COLO668 (cell line): ENCODE measurements at regions not wholly inside any gene's neighbourhood (a gene's known extent, or its start where the extent isn't known, plus 50 kb on each side); places are given as distances from the start of the nearest gene placed in this dataset.

Experiments
- DNase-seq: peaks from one replicate; lab custom pipeline; 2025; ENCODE audit not compliant: unreplicated experiment; lab: John Stamatoyannopoulos, UW

GRCh38 chr4:24013668-24014422 is 124.0 kb upstream of the PPARGC1A start:
- no peak for DNase-seq

DNA sequence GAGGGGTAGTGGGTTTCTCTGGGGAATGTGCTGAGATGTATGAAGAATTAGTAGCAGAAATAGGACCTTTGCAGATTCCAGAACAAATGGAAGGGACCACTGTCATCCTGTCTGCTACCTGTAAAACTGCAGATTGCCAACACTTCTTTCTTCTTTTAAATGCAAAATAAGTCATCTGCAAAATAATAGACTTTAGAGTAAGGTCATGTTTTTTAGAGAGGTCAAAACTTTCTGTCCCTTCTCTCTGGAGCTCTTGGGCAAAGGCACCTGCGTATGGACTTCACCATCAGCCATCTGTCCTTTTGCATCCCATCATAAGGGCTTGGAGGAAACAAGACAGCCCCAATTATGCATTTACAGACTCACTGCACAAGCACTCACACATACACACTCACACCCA is 121.1 kb upstream of the PPARGC1A start:
- no peak for DNase-seq

DNA sequence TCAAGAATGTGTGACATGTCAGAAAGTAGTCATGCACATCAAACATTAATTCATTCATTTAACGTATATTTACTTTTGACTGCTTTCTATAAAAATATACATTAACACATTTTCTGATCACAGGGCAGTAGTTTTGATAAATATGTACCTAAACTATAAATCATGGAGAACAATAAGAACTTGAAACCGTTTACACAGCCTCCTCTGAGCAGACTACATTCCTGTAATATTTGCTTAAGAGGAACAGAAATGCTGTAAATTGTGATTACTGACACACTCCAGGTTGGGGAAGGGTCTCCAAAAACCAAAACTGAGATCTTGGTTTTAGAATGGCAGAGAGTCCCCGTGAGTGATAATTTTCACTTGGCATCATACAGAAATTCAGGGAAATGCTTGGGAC is 120.7 kb upstream of the PPARGC1A start:
- no peak for DNase-seq

DNA sequence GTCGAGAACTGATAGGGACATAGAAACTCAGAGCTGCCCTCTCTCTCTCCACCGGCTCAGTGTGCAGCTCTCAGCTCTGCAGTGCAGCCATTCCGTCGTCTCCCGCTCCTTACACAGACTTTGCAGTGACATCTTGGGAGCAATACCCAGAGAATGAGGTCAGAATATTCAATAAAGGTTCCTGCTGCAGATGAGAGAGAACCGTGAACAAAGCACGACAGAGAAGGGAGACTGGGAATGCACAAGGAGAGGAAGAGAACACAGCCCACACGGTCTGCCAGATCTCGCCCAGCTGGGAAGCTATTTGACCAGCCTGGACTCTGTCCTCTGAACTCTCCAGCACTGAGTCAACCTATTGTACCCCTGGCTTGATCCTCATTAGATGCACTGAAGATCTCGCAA is 118.0 kb upstream of the PPARGC1A start:
- DNase-seq = no peak

- DNase-seq = no peak
Observed at GRCh38 chr4:24006269-24006668, 116.4 kb upstream of the PPARGC1A start.

- DNase-seq = no peak
Observed at GRCh38 chr4:24003926-24004325, 114.1 kb upstream of the PPARGC1A start.

GRCh38 chr4:24003496-24003895 is 113.6 kb upstream of the PPARGC1A start:
- DNase-seq = no peak

GRCh38 chr4:24002330-24002966 is 112.6 kb upstream of the PPARGC1A start:
- no peak for DNase-seq

GRCh38 chr4:24001486-24002329 is 111.9 kb upstream of the PPARGC1A start:
- no peak for DNase-seq

DNA sequence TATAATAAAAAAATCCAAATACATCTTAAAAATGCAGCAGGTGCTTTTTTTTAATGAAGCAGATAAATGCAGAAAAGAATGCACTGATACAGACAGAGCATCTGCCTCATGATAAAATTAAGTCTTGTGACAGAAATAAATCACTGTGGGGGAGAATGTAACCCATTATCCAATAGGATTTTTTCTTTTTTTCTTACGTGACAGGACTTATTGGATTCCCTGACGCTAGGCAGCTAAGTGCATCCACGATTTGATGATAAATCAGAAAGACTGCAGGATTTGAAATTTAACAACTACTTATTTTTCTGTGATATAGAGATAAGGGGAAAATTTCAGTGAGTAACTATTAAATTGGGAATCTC is 110.6 kb upstream of the PPARGC1A start:
- DNase-seq = no peak

DNA sequence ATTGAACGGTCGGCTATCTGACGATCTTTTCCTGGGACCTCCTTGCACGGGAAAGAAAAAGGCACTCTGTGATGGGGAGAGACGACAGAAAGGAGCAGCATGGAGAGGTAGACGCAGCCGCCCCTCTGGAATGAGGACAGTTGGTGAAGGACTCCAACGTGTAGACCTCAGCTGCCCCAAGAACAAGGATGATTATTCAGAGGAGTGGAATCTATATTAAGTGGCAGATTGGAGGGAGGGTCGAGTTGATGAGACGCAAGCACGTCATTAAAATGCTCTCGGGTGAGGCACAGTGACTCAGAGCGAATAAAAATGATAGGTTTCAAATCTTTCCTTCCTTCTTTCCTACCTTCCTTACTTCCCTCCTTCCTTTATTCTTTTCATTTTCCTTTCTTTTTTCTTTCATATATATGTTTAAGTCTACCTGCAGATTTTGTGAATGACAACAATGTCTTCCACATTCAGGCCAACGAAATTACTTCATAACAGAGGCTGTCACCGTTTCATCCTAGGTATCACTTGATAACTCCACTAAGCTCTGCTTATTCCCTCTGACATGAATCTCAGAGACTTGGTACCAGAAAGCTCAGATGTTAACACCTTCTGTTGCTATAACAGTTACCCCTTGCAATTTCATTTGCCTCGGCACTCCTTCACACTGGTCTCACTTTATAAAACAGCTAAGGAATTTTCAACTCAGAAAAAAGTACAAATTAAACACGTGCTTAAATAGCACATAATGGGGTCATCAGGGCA is 110.0 kb upstream of the PPARGC1A start:
- no peak for DNase-seq

DNA sequence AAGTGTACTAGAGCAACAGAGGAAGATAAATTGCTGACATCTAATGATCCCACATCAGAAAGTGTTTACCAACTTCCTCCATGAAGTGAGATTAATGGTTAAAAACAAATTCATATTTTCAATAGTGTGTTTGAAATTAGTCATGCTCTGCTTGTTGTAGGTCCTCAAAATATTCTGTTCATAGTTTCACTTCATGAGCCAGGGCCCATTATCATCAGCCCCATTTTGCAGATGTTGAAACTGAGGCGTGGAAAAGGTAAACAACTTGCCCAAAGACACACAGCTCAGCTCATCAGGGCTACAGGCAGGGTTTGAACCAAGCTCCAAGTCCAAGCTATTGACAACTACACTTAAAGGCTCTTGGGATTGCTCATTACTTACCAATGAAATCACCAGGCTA is 103.5 kb upstream of the PPARGC1A start:
- no peak for DNase-seq

DNA sequence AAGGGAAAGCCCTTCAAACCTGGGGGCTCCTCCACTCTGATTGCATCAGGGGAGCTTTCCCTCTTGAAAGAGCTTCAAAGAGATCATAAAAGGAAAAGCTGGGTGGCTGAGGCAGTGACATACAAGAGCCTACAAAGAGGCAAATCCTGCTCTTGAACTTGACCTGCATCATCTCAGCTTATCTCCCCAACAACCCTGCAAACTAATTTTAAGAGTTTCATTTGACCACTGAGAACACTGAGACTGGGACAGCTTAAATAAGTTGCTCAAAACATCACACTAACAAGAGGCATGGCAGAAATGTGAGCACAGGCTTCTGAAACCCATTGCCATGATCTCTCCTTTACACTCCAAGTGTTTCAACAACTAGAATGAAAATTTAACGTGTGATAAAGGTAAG is 101.6 kb upstream of the PPARGC1A start:
- no peak for DNase-seq

- no peak for DNase-seq
Observed at GRCh38 chr4:23986270-23986669, 96.4 kb upstream of the PPARGC1A start.

DNA sequence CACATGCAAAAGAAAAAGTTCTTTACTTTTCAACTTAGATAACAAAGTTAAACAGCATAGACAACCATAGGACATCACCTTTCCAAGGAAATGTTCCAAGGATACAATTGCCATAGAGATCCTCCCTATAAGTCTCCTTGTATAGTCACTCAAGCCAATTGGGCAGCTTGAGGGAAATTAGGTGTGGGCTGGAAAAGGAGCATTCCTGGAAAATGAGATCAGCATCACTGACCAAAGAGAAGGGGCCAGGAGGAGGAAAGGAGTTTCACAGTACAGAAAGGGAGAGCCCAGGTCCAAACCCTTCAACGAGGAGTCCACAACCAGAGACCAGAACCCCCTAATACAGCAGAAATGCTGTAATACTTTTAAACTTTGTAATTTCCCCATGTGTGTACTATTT is 91.5 kb upstream of the PPARGC1A start:
- DNase-seq = no peak

DNA sequence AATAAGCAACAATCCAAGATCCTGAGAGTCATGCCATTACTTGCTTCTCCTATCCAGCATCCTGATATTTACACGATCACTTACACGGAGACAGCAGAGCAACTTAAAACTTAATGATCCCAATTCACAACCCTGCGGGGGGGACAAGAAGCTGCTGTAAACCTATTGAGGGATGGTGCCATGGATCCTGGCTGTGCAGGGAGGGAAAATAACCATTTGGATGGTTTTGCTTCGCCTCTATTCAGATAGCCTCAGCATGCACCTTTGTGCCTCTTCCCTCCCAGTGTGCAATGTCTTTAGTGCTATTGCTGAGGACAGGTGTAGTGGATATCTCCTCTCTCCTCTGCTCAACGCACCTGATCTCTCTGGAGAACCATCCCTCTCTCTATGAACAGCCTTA is 89.7 kb upstream of the PPARGC1A start:
- no peak for DNase-seq

- no peak for DNase-seq
Observed at GRCh38 chr4:23978002-23978401, 88.2 kb upstream of the PPARGC1A start.

DNA sequence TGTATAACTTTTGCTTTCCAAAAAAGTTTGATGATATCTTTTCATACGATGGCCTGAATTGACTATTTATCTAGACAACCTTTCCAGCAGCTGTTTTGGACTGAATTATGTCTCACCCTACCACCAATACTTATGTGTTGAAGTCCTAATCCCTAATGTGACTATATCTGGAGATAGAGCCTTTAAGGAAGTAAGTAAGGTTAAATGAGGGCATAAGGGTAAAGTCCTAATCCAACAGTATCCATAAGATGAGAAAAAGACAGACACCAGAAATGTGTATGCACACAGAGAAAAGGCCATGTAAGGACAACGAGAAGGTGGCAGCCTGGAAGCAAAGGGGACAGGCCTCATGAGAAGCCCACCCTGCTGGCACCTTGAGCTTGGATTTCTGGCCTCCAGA is 86.6 kb upstream of the PPARGC1A start:
- DNase-seq = no peak

- DNase-seq = no peak
Observed at GRCh38 chr4:23973308-23973855, 83.5 kb upstream of the PPARGC1A start.

- no peak for DNase-seq
Observed at GRCh38 chr4:23972805-23973204, 83.0 kb upstream of the PPARGC1A start.

GRCh38 chr4:23972187-23972586 is 82.3 kb upstream of the PPARGC1A start:
- DNase-seq = no peak
